ENCODE measurements at regions not wholly inside any gene's neighbourhood (a gene's known extent, or its start where the extent isn't known, plus 50 kb on each side); places are given as distances from the start of the nearest gene placed in this dataset.

- DNase-seq: no peak
These were observed 276.9 kb upstream of the SKOR2 start for GRCh38 chr18:47528343-47528742.

GRCh38 chr18:47526147-47526546 is 274.7 kb upstream of the SKOR2 start:
- DNase-seq: no peak

- no peak for DNase-seq
These were observed 270.9 kb upstream of the SKOR2 start for GRCh38 chr18:47522359-47522758.

- no peak for DNase-seq
These were observed 268.8 kb upstream of the SKOR2 start for GRCh38 chr18:47520263-47520662.

GRCh38 chr18:47519706-47520105 is 268.2 kb upstream of the SKOR2 start:
- no peak for DNase-seq

GRCh38 chr18:47519277-47519676 is 267.8 kb upstream of the SKOR2 start:
- DNase-seq: no peak

GRCh38 chr18:47513614-47514013 is 262.2 kb upstream of the SKOR2 start:
- DNase-seq: no peak

GRCh38 chr18:47512726-47513435 is 261.4 kb upstream of the SKOR2 start:
- no peak for DNase-seq

GRCh38 chr18:47512056-47512455 is 260.6 kb upstream of the SKOR2 start:
- DNase-seq: no peak

- no peak for DNase-seq
These were observed 259.4 kb upstream of the SKOR2 start for GRCh38 chr18:47510831-47511230.

GRCh38 chr18:47507651-47508050 is 256.2 kb upstream of the SKOR2 start:
- no peak for DNase-seq

GRCh38 chr18:47506897-47507296 is 255.4 kb upstream of the SKOR2 start:
- DNase-seq: no peak

GRCh38 chr18:47501946-47502345 is 250.5 kb upstream of the SKOR2 start:
- no peak for DNase-seq

GRCh38 chr18:47500930-47501329 is 249.5 kb upstream of the SKOR2 start:
- no peak for DNase-seq

GRCh38 chr18:47492691-47493090 is 241.2 kb upstream of the SKOR2 start:
- no peak for DNase-seq

- no peak for DNase-seq
These were observed 239.4 kb upstream of the SKOR2 start for GRCh38 chr18:47490882-47491281.

GRCh38 chr18:47485221-47485797 is 233.8 kb upstream of the SKOR2 start:
- no peak for DNase-seq

- DNase-seq: no peak
These were observed 232.6 kb upstream of the SKOR2 start for GRCh38 chr18:47484068-47484467.

GRCh38 chr18:47480166-47480565 is 228.7 kb upstream of the SKOR2 start:
- DNase-seq: no peak

- no peak for DNase-seq
These were observed 220.3 kb upstream of the SKOR2 start for GRCh38 chr18:47471784-47472183.

GRCh38 chr18:47470941-47471340 is 219.5 kb upstream of the SKOR2 start:
- DNase-seq: no peak

- no peak for DNase-seq
These were observed 218.1 kb upstream of the SKOR2 start for GRCh38 chr18:47469576-47469975.

GRCh38 chr18:47461977-47462376 is 210.5 kb upstream of the SKOR2 start:
- DNase-seq: no peak

GRCh38 chr18:47461406-47461948 is 210.0 kb upstream of the SKOR2 start:
- no peak for DNase-seq

- DNase-seq: no peak
These were observed 207.0 kb upstream of the SKOR2 start for GRCh38 chr18:47458483-47458882.
